CD14-positive monocyte (primary cell): ENCODE measurements at regions not wholly inside any gene's neighbourhood (a gene's known extent, or its start where the extent isn't known, plus 50 kb on each side); places are given as distances from the start of the nearest gene placed in this dataset.

Source experiments
- DNase-seq, 3 donors: peaks; one replicate each; pipeline ENCODE4 v3.0.0-alpha.2; 2011 to 2022
- H2AFZ ChIP-seq: 2 replicates; pipeline ENCODE4 v1.6.0; 2012; ENCODE audit warnings: mild to moderate bottlenecking, low read depth, low read length, inconsistent platforms; ENCODE audit not compliant: insufficient read depth, poor library complexity, severe bottlenecking
- H3K27ac ChIP-seq, 2 donors: 1 replicate in 1 of 2; 2 replicates in 1 of 2; pipeline ENCODE4 v1.5.1; 2012 to 2013; ENCODE audit warnings: low read length in 2 of 2, control low read depth in 1 of 2, inconsistent platforms in 1 of 2, low read depth in 1 of 2, mild to moderate bottlenecking in 1 of 2
- H3K27me3 ChIP-seq, 2 donors: one replicate each; pipeline versions ENCODE4 v1.6.0 to v1.6.1; 2011 to 2013; ENCODE audit warnings: low read length in 2 of 2; ENCODE audit not compliant: control insufficient read depth in 2 of 2, insufficient read depth in 2 of 2
- H3K36me3 ChIP-seq, 2 donors: replicated peaks in 1 of 2; 1 replicate in 1 of 2; 2 replicates in 1 of 2; pipeline versions ENCODE4 v1.5.1 to v1.6.1; 2012 to 2013; ENCODE audit warnings: low read length in 2 of 2, control low read depth in 1 of 2, inconsistent platforms in 1 of 2, mild to moderate bottlenecking in 1 of 2; ENCODE audit not compliant: insufficient read depth in 2 of 2, control insufficient read depth in 1 of 2
- H3K4me1 ChIP-seq, 2 donors: 1 replicate in 1 of 2; 2 replicates in 1 of 2; pipeline versions ENCODE4 v1.5.1 to v1.6.1; 2012 to 2013; ENCODE audit warnings: low read length in 2 of 2, control low read depth in 1 of 2, inconsistent platforms in 1 of 2, mild to moderate bottlenecking in 1 of 2, moderate library complexity in 1 of 2; ENCODE audit not compliant: insufficient read depth in 2 of 2, control insufficient read depth in 1 of 2
- H3K4me2 ChIP-seq: replicated peaks from 2 replicates; pipeline ENCODE3; 2012; ENCODE audit warnings: low read length, moderate library complexity, mild to moderate bottlenecking; ENCODE audit not compliant: poor library complexity, severe bottlenecking; ENCODE audit errors: extremely low read depth
- H3K4me3 ChIP-seq, 3 experiments: fragments of 200-600 bp in 1 of 3; sonication (generic) in 1 of 3; replicated peaks in 1 of 3; 1 replicate in 2 of 3; 2 replicates in 1 of 3; pipeline ENCODE4 v1.5.1; 2011 to 2013; ENCODE audit warnings: low read length in 3 of 3, mild to moderate bottlenecking in 3 of 3, control low read depth in 2 of 3, low read depth in 2 of 3, inconsistent platforms in 1 of 3, moderate library complexity in 1 of 3
- H3K79me2 ChIP-seq: 2 replicates; pipeline ENCODE4 v1.6.0; 2012; ENCODE audit warnings: mild to moderate bottlenecking, control low read depth, inconsistent platforms, low read length, moderate library complexity; ENCODE audit not compliant: insufficient read depth
- H3K9ac ChIP-seq: 2 replicates; pipeline ENCODE4 v1.6.0; 2017; ENCODE audit warnings: low read length, mild to moderate bottlenecking; ENCODE audit not compliant: insufficient read depth, poor library complexity, severe bottlenecking
- H3K9me3 ChIP-seq, 2 donors: replicated peaks in 1 of 2; 1 replicate in 1 of 2; 2 replicates in 1 of 2; pipeline versions ENCODE4 v1.5.1 to v1.6.1; 2012 to 2013; ENCODE audit warnings: low read length in 2 of 2, control low read depth in 1 of 2; ENCODE audit not compliant: control insufficient read depth in 1 of 2, insufficient read depth in 1 of 2
- H4K20me1 ChIP-seq: 2 replicates; pipeline ENCODE4 v1.6.0; 2012; ENCODE audit warnings: mild to moderate bottlenecking, low read length, control low read depth, moderate library complexity; ENCODE audit not compliant: insufficient read depth
- H3K27ac Mint-ChIP-seq, 7 donors: one replicate each; pipeline ENCODE4 v1.8.0; 2020; ENCODE audit warnings: mild to moderate bottlenecking in 7 of 7, mixed read lengths in 7 of 7, moderate library complexity in 6 of 7, inconsistent platforms in 2 of 7
- H3K27me3 Mint-ChIP-seq, 3 donors: one replicate each; pipeline ENCODE4 v1.8.0; 2021 to 2022; ENCODE audit warnings: low read depth in 3 of 3, mild to moderate bottlenecking in 3 of 3, mixed read lengths in 3 of 3, moderate library complexity in 3 of 3, inconsistent platforms in 1 of 3
- H3K36me3 Mint-ChIP-seq, 2 donors: one replicate each; pipeline ENCODE4 v1.8.0; 2020; ENCODE audit warnings: mixed read lengths in 2 of 2, inconsistent platforms in 1 of 2, mild to moderate bottlenecking in 1 of 2
- H3K4me1 Mint-ChIP-seq: one replicate; pipeline ENCODE4 v1.8.0; 2020; ENCODE audit warnings: mild to moderate bottlenecking, mixed read lengths
- H3K4me3 Mint-ChIP-seq, 2 donors: one replicate each; pipeline ENCODE4 v1.8.0; 2020; ENCODE audit warnings: mild to moderate bottlenecking in 2 of 2, mixed read lengths in 2 of 2, moderate library complexity in 1 of 2
- H3K9me3 Mint-ChIP-seq, 7 donors: one replicate each; pipeline ENCODE4 v1.8.0; 2020 to 2022; ENCODE audit warnings: mixed read lengths in 7 of 7, mild to moderate bottlenecking in 6 of 7, moderate library complexity in 6 of 7, inconsistent platforms in 2 of 7
- whole genome bisulfite sequencing: methylation state at CpG from one replicate; pipeline ENCODE4 v1.1.5; 2013; ENCODE audit warnings: missing lambda C conversion rate; ENCODE audit not compliant: insufficient coverage; 5-methylcytosine and 5-hydroxymethylcytosine counted together
- intact Hi-C, 2 donors: fragments of 100-400 bp; cut with micrococcal nuclease; formaldehyde crosslinking; loops; one replicate each; pipeline versions ENCODE4 v1.15.0 to v1.15.1; 2023
- TF ChIP-seq, protein P1 (sequence below): fragments of 200-600 bp; IDR thresholded peaks from one replicate; pipeline ENCODE4 v1.8.0; 2022; ENCODE audit warnings: antibody characterized with exemption, mild to moderate bottlenecking

DNA sequence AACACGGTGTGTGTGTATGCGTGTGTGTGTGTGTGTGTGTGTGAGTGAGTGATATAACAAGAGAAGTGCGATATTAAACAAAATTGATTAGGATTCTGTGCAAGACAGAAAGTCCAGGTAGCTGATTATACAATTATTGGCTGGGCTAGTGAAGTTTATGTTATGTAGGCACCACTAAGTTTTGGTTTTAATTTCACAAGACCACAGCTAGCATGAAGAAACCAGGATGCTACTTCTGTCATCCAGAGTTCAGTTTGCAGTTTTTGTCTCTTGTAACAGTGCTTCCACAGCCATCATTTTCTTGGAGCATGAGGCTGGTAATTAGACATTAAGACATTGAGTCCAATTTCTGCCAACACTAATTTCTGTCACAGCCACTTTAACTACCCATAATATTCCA is 1590.2 kb upstream of the B3GALT2 start:
- intact Hi-C loops, result no loop called here
- Mint-ChIP-seq H3K9me3 (peaks cover 3 to 17% (median 11%) of the 10 kb centered on the region in 7 donors), H3K4me1 (no peaks in the 10 kb centered on the region), H3K27me3 (no peaks in the 10 kb centered on the region), H3K27ac (no peak overlapping the region), H3K36me3 (no peaks in the 10 kb centered on the region), H3K4me3 (no peak overlapping the region)
- no peaks in the 10 kb centered on the region for H4K20me1 ChIP-seq
- no peak overlapping the region for H3K4me2 ChIP-seq
- no peaks in the 10 kb centered on the region for H3K79me2 ChIP-seq
- peaks cover 14 to 22% of the 10 kb centered on the region in 2 donors for H3K9me3 ChIP-seq
- DNase-seq, result no peak
- H3K4me3 ChIP-seq, result no peak overlapping the region
- H3K4me1 ChIP-seq, result no peaks in the 10 kb centered on the region
- no peaks in the 10 kb centered on the region for H3K27me3 ChIP-seq
- 93% methylated on average over 3 of the region's 3 CpGs for WGBS
- H3K27ac ChIP-seq, result no peak overlapping the region
- no peak overlapping the region for H2AFZ ChIP-seq
- no peaks in the 10 kb centered on the region for H3K36me3 ChIP-seq
- H3K9ac ChIP-seq, result no peak overlapping the region
- TF ChIP-seq, protein P1, sequence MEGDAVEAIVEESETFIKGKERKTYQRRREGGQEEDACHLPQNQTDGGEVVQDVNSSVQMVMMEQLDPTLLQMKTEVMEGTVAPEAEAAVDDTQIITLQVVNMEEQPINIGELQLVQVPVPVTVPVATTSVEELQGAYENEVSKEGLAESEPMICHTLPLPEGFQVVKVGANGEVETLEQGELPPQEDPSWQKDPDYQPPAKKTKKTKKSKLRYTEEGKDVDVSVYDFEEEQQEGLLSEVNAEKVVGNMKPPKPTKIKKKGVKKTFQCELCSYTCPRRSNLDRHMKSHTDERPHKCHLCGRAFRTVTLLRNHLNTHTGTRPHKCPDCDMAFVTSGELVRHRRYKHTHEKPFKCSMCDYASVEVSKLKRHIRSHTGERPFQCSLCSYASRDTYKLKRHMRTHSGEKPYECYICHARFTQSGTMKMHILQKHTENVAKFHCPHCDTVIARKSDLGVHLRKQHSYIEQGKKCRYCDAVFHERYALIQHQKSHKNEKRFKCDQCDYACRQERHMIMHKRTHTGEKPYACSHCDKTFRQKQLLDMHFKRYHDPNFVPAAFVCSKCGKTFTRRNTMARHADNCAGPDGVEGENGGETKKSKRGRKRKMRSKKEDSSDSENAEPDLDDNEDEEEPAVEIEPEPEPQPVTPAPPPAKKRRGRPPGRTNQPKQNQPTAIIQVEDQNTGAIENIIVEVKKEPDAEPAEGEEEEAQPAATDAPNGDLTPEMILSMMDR, result no peak

DNA sequence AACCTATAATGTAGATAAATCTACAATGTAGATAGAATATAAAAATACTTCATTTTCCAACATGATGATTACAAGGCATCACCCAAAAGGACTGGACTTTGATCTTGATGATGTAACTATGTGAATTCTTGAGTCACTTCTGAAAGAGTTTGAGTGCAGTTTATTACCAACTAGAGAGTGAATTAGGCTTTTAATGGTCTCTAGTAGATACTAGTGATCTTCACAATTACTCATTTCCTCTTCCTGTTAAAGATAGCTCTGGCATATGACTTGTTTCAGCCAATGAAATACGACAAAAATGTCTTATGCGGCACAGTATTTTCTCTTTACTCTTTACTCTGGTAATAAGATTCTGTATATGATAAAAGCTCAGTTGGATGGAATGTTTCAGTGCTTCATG is 1588.1 kb upstream of the B3GALT2 start:
- TF ChIP-seq, protein P1, result no peak
- H3K27ac Mint-ChIP-seq, result no peak overlapping the region
- no CpG with 5 or more reads among the region's 2 CpGs for WGBS
- Histone ChIP-seq H3K9me3 (peaks cover 10 to 13% of the 10 kb centered on the region in 2 donors), H3K79me2 (no peaks in the 10 kb centered on the region), H3K27me3 (no peaks in the 10 kb centered on the region), H3K9ac (no peak overlapping the region), H3K27ac (no peak overlapping the region), H4K20me1 (no peaks in the 10 kb centered on the region), H3K4me1 (no peaks in the 10 kb centered on the region), H3K4me2 (no peak overlapping the region), H2AFZ (no peak overlapping the region), H3K36me3 (no peaks in the 10 kb centered on the region), H3K4me3 (no peak overlapping the region)
- H3K4me3 Mint-ChIP-seq, result no peak overlapping the region
- H3K9me3 Mint-ChIP-seq, result peaks cover 1 to 6% (median 4%) of the 10 kb centered on the region in 7 donors
- no peaks in the 10 kb centered on the region for H3K27me3 Mint-ChIP-seq
- no peaks in the 10 kb centered on the region for H3K36me3 Mint-ChIP-seq
- DNase-seq, result no peak
- no peaks in the 10 kb centered on the region for H3K4me1 Mint-ChIP-seq
- intact Hi-C loops, result no loop called here
